ENCODE measurements at regions not wholly inside any gene's neighbourhood (a gene's known extent, or its start where the extent isn't known, plus 50 kb on each side); places are given as distances from the start of the nearest gene placed in this dataset.

DNA sequence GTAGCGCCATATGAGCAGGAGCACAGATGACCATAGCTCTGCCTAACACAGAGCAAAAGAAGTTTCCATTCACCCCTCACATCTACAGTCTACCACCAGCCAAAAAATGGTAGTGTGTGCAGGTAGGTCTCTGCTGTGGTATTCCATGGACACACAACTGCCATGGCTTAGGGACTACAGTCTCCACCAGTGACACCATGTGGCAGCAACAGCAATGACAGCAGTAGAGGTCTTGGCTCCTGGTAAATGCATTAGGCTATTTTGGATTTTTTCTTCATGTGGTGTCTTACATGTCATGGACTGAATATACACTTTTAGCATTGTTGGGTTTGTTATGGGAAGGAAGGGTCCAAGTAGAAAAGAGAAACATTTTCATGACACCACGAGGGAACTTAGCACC lies 70.1 kb upstream of the CABCOCO1 start:
- H3K27ac ChIP-seq (ENCODE audit: extremely low read length, insufficient read depth, low read length), result no peak overlapping the region
- in situ Hi-C loops (cut with HindIII; ENCODE audit: extremely low pct_ligation_motif_present, low pct_unique_long_range_greater_than_20kb), result no loop called here
- H3K36me3 ChIP-seq (replicated peaks in 1 of 2; ENCODE audit: control insufficient read depth in 1 of 2, insufficient read depth in 2 of 2, low read length in 2 of 2), result no peaks in the 10 kb centered on the region
- FAIRE-seq (peak; percentile 76), DNase-seq (ENCODE audit: low spot score) (peak; percentile 27), ATAC-seq (peak; percentile 93)
- ChIA-PET POLR2A (no interaction called here), CTCF (ENCODE audit: low intra/inter-chr PET ratio, low total read pairs) (no interaction called here)
- H3K4me2 ChIP-seq (ENCODE audit: low read depth, low read length), result no peak overlapping the region
- no peak overlapping the region for H3K4me3 ChIP-seq (replicated peaks in 1 of 3; ENCODE audit: insufficient read depth in 1 of 3, low read depth in 2 of 3, low read length in 3 of 3)
- peak; percentile 22; the same call in 1 of the 2 replicates for TF ChIP-seq SMC3 (IDR thresholded peaks at IDR 0.05; ENCODE audit: low read length)
- TF ChIP-seq, protein P1, sequence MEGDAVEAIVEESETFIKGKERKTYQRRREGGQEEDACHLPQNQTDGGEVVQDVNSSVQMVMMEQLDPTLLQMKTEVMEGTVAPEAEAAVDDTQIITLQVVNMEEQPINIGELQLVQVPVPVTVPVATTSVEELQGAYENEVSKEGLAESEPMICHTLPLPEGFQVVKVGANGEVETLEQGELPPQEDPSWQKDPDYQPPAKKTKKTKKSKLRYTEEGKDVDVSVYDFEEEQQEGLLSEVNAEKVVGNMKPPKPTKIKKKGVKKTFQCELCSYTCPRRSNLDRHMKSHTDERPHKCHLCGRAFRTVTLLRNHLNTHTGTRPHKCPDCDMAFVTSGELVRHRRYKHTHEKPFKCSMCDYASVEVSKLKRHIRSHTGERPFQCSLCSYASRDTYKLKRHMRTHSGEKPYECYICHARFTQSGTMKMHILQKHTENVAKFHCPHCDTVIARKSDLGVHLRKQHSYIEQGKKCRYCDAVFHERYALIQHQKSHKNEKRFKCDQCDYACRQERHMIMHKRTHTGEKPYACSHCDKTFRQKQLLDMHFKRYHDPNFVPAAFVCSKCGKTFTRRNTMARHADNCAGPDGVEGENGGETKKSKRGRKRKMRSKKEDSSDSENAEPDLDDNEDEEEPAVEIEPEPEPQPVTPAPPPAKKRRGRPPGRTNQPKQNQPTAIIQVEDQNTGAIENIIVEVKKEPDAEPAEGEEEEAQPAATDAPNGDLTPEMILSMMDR (CRISPR knock-in tag; IDR thresholded peaks at IDR 0.05), result peak; percentile 55
- peak; percentile 32; the same call in 1 of the 2 replicates for TF ChIP-seq STAG1 (CRISPR knock-in tag; IDR thresholded peaks at IDR 0.05)
- TF ChIP-seq ZBTB7B (CRISPR knock-in tag; IDR thresholded peaks at IDR 0.05), result no peak
- no peak overlapping the region for H2AFZ ChIP-seq (ENCODE audit: low read length)
- H3K4me1 ChIP-seq (ENCODE audit: insufficient read depth, low read length), result no peaks in the 10 kb centered on the region
- intact Hi-C loops (cut with micrococcal nuclease; ENCODE audit: unreplicated experiment), result no loop called here
- WGBS (ENCODE audit: low lambda C conversion rate), result 0% methylated on average over 2 of the region's 2 CpGs
- H3K9me3 ChIP-seq (ENCODE audit: low read length), result no peaks in the 10 kb centered on the region
- no peaks in the 10 kb centered on the region for H4K20me1 ChIP-seq (ENCODE audit: insufficient read depth, low read length)
- no peaks in the 10 kb centered on the region; a peak in 1 of 5 replicates for H3K27me3 ChIP-seq (ENCODE audit: control insufficient read depth in 1 of 2, insufficient read depth in 2 of 2, low read length in 2 of 2)
- no peak overlapping the region for H3K9ac ChIP-seq (ENCODE audit: insufficient read depth, low read depth, low read length)
- no TSS peak for BruUV-seq (replicated peaks)
- no peaks in the 10 kb centered on the region for H3K79me2 ChIP-seq (ENCODE audit: insufficient read depth, low read length)

DNA sequence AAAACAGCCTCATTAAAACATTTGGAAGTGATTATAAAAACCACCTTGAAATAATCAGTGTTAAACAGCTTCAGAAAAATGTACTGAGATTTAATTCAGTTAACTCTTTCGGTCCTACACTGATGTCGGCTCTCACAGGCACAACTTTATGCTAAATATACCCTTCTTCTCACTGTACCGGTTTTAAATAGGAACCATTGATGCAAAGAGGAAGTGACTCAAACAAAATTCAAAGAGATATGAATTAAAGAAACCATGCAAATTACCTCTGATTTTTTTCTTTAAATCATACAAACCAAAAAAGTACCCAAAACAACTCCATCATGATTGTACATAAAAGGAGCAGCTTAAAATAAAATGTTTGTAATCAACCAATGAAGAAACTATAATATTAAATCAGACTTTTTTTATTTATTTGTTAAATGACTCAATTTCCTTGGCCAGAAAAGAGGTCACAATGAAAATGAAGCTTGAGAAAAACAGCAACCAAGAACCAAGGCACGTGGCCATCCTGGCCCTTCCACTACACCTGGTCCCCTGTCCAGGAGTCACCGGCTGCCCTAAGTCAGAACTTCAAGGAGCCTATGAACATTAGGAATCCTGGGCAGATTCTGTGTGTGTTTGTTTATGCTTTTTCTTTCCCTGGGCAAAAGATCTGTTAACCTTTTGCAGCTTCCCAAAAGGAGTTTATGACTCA lies 73.0 kb upstream of the CABCOCO1 start:
- no peak for FAIRE-seq
- Histone ChIP-seq H3K9me3 (ENCODE audit: low read length) (no peaks in the 10 kb centered on the region), H3K4me3 (replicated peaks in 1 of 3; ENCODE audit: insufficient read depth in 1 of 3, low read depth in 2 of 3, low read length in 3 of 3) (no peak overlapping the region), H2AFZ (ENCODE audit: low read length) (no peak overlapping the region), H3K27ac (ENCODE audit: extremely low read length, insufficient read depth, low read length) (no peak overlapping the region), H3K36me3 (replicated peaks in 1 of 2; ENCODE audit: control insufficient read depth in 1 of 2, insufficient read depth in 2 of 2, low read length in 2 of 2) (no peaks in the 10 kb centered on the region), H3K4me1 (ENCODE audit: insufficient read depth, low read length) (no peaks in the 10 kb centered on the region), H3K4me2 (ENCODE audit: low read depth, low read length) (no peak overlapping the region), H4K20me1 (ENCODE audit: insufficient read depth, low read length) (no peaks in the 10 kb centered on the region), H3K27me3 (ENCODE audit: control insufficient read depth in 1 of 2, insufficient read depth in 2 of 2, low read length in 2 of 2) (no peaks in the 10 kb centered on the region; a peak in 1 of 5 replicates), H3K79me2 (ENCODE audit: insufficient read depth, low read length) (no peaks in the 10 kb centered on the region), H3K9ac (ENCODE audit: insufficient read depth, low read depth, low read length) (no peak overlapping the region)
- no TSS peak for BruUV-seq (replicated peaks)
- no peak for DNase-seq (ENCODE audit: low spot score)
- ATAC-seq, result no peak
- intact Hi-C loops (cut with micrococcal nuclease; ENCODE audit: unreplicated experiment) (no loop called here), in situ Hi-C loops (cut with HindIII; ENCODE audit: extremely low pct_ligation_motif_present, low pct_unique_long_range_greater_than_20kb) (no loop called here)
- ChIA-PET POLR2A (no interaction called here), CTCF (ENCODE audit: low intra/inter-chr PET ratio, low total read pairs) (no interaction called here)
- WGBS (ENCODE audit: low lambda C conversion rate), result 12% methylated on average over 5 of the region's 5 CpGs
- TF ChIP-seq MTF2 (CRISPR knock-in tag; IDR thresholded peaks at IDR 0.05; ENCODE audit: borderline replicate concordance) (no peak), ARNT (IDR thresholded peaks at IDR 0.05) (no peak), HOXA5 (CRISPR knock-in tag; IDR thresholded peaks at IDR 0.05) (no peak), ZNF883 (CRISPR knock-in tag; IDR thresholded peaks at IDR 0.05; ENCODE audit: not compliant biosample characterization) (no peak), TCF7 (IDR thresholded peaks at IDR 0.05; ENCODE audit: low read depth) (no peak), ZNF225 (CRISPR knock-in tag; IDR thresholded peaks at IDR 0.05) (no peak), TSC22D2 (CRISPR knock-in tag; IDR thresholded peaks at IDR 0.05; ENCODE audit: borderline replicate concordance) (no peak), TOE1 (CRISPR knock-in tag; IDR thresholded peaks at IDR 0.05) (no peak), ZNF724P (CRISPR knock-in tag; IDR thresholded peaks at IDR 0.05; ENCODE audit: borderline replicate concordance) (no peak)
- TF ChIP-seq, protein P2, sequence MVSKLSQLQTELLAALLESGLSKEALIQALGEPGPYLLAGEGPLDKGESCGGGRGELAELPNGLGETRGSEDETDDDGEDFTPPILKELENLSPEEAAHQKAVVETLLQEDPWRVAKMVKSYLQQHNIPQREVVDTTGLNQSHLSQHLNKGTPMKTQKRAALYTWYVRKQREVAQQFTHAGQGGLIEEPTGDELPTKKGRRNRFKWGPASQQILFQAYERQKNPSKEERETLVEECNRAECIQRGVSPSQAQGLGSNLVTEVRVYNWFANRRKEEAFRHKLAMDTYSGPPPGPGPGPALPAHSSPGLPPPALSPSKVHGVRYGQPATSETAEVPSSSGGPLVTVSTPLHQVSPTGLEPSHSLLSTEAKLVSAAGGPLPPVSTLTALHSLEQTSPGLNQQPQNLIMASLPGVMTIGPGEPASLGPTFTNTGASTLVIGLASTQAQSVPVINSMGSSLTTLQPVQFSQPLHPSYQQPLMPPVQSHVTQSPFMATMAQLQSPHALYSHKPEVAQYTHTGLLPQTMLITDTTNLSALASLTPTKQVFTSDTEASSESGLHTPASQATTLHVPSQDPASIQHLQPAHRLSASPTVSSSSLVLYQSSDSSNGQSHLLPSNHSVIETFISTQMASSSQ (IDR thresholded peaks at IDR 0.05; ENCODE audit: low read depth), result no peak
- TF ChIP-seq, protein P2 (CRISPR knock-in tag; IDR thresholded peaks at IDR 0.05; ENCODE audit: borderline replicate concordance), result no peak
